Stimulated activated naive CD8-positive, alpha-beta T cell treated with anti-CD3 and anti-CD28 coated beads, Interleukin-15, Interleukin-2, amounts not matched to agents 100 ng/mL and 50 ng/mL, for 24 hours (primary cell): ENCODE measurements at regions not wholly inside any gene's neighbourhood (a gene's known extent, or its start where the extent isn't known, plus 50 kb on each side); places are given as distances from the start of the nearest gene placed in this dataset.
"Not testable (repeated sequence)": the region's sequence is repeated elsewhere in the genome, so short reads cannot be mapped to it uniquely, and the experiment has no call there.

Source experiments
- H3K27ac Mint-ChIP-seq: one replicate; pipeline ENCODE4 v1.8.0; 2021; ENCODE audit warnings: mild to moderate bottlenecking, mixed read lengths
- H3K27me3 Mint-ChIP-seq: one replicate; pipeline ENCODE4 v1.8.0; 2021; ENCODE audit warnings: mixed read lengths
- H3K36me3 Mint-ChIP-seq: one replicate; pipeline ENCODE4 v1.8.0; 2021; ENCODE audit warnings: low read depth, mixed read lengths
- H3K4me1 Mint-ChIP-seq: one replicate; pipeline ENCODE4 v1.8.0; 2021; ENCODE audit warnings: low read depth, mixed read lengths
- H3K4me3 Mint-ChIP-seq: one replicate; pipeline ENCODE4 v1.8.0; 2021; ENCODE audit warnings: mild to moderate bottlenecking, mixed read lengths
- H3K9me3 Mint-ChIP-seq: one replicate; pipeline ENCODE4 v1.8.0; 2021; ENCODE audit warnings: mixed read lengths

DNA sequence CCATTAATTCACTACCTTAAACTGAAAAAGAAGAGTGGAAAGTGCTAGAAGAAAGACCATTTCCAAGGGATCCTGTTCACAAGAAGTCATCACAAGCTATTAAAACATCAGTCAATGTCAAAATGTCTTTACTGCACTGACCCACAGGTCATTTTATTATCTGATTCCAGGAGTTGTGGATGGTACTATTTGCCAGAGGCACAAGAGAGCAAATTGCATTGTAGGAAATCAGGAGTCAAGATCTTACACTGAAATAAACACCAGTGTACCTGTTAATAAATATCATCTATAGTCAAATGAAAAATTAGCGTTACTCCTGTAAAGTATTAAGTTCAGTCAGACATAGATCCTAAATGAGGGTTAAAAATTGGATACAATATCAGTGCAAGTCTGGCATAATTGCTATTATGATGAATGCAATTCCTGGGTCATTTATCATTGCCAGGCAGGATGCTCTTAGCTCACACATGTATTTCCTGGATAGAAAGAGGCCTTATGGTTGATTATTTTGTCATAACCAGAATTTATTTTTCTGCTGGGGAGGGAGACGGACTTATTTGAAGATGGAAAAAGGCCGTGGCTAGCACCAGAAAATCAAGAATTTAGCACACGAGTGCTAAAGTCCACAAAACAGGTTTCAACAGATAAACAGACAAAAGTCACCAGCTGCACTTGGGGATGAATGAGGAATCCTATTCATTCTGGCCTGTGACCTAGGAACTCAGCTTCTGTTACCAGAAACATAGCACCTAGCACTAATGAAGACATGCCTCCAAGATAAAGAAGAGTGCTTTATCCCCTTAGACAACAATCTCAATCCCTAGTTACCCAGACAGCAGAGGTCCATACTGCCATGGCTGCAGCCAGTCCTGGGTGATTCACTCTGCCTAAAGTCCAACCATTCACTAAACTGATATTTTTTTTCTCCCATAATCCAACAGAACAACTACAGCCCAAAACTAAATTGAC, 683.1 kb upstream of the POM121L12 start:
- H3K4me1 Mint-ChIP-seq, result no peaks in the 10 kb centered on the region
- H3K27ac Mint-ChIP-seq, result no peak overlapping the region
- H3K9me3 Mint-ChIP-seq, result peaks cover 26% of the 10 kb centered on the region
- no peak overlapping the region for H3K4me3 Mint-ChIP-seq
- H3K27me3 Mint-ChIP-seq, result no peaks in the 10 kb centered on the region
- H3K36me3 Mint-ChIP-seq, result no peaks in the 10 kb centered on the region

DNA sequence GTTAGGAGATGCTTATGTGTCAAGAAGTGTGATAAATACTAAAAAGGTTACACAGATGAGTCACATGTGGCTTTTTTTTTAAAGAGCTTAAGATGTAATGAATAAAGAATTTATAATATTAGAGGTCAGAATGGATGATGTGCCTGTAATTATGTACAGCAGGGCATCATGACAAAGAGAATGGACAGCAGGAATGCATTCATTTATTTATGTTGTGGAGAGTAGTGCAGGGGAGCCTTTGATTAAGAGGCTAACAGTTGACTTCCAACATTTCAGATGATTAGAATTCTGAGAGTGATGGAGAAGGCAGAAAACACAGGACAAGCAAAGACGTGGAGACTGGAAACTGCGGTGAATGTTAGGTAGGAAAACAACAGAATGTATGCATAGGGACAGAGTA, 691.4 kb upstream of the POM121L12 start:
- no peaks in the 10 kb centered on the region for H3K36me3 Mint-ChIP-seq
- H3K27ac Mint-ChIP-seq, result no peak overlapping the region
- no peaks in the 10 kb centered on the region for H3K27me3 Mint-ChIP-seq
- peaks cover 10% of the 10 kb centered on the region for H3K9me3 Mint-ChIP-seq
- H3K4me3 Mint-ChIP-seq, result no peak overlapping the region
- H3K4me1 Mint-ChIP-seq, result no peaks in the 10 kb centered on the region

DNA sequence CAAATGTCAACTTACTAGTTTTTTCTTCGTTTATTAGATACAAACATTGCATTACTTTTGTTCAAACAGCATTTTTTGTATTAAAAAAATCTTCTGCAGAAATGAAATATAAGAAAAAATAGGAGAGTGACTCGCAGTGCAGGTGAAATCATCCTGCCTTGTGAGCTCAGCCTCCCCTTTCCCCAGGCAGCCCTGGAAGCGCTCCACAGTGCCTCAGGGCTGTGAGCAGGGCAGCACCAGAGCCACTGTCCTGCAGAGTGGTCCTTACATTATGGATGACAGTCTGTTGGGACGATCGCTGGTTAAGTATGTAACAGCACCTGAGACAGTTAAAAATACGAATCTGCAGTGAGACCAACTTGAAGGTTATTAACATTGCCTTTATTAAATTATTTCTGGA, 695.4 kb upstream of the POM121L12 start:
- Mint-ChIP-seq H3K27me3 (no peaks in the 10 kb centered on the region), H3K27ac (no peak overlapping the region), H3K9me3 (peaks cover 3% of the 10 kb centered on the region), H3K36me3 (no peaks in the 10 kb centered on the region), H3K4me1 (no peaks in the 10 kb centered on the region), H3K4me3 (no peak overlapping the region)

DNA sequence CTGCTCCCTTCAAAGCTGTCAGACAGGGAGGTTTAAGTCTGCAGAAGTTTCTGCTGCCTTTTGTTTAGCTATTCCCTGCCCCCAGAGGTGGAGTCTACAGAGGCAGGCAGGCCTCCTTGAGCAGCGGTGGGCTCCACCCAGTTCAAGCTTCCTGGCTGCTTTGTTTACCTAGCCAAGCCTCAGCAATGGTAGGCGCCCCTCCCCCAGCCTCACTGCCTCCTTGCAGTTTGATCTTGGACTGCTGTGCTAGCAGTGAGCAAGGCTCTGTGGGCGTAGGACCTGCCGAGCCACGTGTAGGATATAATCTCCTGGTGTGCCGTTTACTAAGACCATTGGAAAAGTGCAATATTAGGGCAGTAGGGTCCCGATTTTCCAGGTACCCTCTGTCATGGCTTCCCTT, 707.1 kb upstream of the POM121L12 start:
- H3K27me3 Mint-ChIP-seq, H3K27ac Mint-ChIP-seq, H3K4me3 Mint-ChIP-seq, H3K4me1 Mint-ChIP-seq, H3K36me3 Mint-ChIP-seq: not testable (repeated sequence)
- H3K9me3 Mint-ChIP-seq, result peaks cover 21% of the 10 kb centered on the region

DNA sequence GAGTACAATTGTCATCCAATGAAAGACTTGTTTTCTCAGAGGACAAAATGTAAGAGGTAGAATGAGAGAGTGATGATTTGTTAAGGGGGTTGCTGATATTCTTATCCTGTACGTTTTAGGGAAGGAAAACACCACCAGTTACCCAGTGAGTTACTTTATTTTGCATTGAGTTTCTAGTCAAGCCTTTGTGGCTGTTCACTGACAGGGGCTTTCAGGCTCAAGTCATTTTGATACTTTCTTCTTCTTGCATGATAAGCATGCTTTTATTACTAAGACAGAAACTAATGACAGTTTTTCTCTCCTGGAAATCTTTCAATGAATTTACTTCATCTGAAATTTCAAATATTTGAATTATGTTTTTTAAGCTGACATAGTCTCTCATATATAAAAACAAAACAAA, 710.2 kb upstream of the POM121L12 start:
- Mint-ChIP-seq H3K4me1 (no peaks in the 10 kb centered on the region), H3K27ac (no peak overlapping the region), H3K36me3 (no peaks in the 10 kb centered on the region), H3K27me3 (no peaks in the 10 kb centered on the region), H3K4me3 (no peak overlapping the region), H3K9me3 (peaks cover 21% of the 10 kb centered on the region)

DNA sequence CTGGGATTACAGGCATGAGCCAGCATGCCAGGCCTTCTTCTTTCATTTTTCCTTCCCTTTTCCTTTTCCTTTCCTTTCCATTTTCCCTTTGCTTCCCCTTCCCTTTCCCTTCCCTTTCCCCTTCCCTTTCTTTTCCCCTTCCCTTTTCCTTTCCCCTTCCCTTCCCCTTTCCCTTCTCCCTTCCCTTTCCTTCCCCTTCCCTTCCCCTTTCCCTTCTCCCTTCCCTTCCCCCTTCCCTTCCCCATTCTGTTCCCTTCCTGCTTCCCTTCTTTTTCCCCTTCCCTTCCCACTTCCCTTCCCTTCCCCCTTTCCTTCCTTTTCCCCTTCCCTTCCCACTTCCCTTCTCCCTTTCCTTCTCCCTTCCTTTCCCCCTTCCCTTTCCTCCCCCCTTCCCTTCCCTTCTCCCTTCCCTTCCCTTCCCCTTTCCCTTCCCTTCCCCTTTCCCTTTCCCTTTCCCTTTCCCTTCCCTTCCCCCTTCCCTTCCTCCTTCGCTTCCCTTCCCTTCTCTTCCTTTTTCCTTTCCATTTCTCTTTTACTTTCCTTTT, 712.2 kb upstream of the POM121L12 start:
- Mint-ChIP-seq H3K27ac (no peak overlapping the region), H3K27me3 (no peaks in the 10 kb centered on the region)

DNA sequence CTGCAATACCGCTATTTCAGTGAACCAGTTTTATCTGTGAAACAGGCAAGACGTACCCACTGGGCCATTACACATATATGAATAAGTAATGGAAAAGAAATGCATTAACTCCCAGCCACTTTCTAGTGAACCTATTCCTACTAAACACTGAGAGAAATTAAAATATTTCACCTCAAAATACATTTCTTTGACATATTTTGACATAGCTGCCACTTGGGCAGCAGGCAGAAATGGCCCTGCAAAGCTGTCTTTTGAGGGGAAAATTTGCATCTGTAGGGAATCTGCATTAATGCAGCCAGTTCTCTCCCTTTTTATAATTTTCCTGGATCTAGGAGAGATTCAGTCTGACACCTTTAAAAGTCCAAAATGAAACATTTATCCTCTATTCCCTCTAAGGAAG, 714.8 kb upstream of the POM121L12 start:
- peaks cover 17% of the 10 kb centered on the region for H3K9me3 Mint-ChIP-seq
- no peak overlapping the region for H3K4me3 Mint-ChIP-seq
- H3K36me3 Mint-ChIP-seq, result no peaks in the 10 kb centered on the region
- no peak overlapping the region for H3K27ac Mint-ChIP-seq
- H3K4me1 Mint-ChIP-seq, result no peaks in the 10 kb centered on the region
- H3K27me3 Mint-ChIP-seq, result no peaks in the 10 kb centered on the region

More for the DNA sequence above, 712.2 kb upstream of the POM121L12 start:
- Mint-ChIP-seq H3K4me1 (no peaks in the 10 kb centered on the region), H3K36me3 (no peaks in the 10 kb centered on the region), H3K9me3 (peaks cover 19% of the 10 kb centered on the region), H3K4me3 (no peak overlapping the region)

DNA sequence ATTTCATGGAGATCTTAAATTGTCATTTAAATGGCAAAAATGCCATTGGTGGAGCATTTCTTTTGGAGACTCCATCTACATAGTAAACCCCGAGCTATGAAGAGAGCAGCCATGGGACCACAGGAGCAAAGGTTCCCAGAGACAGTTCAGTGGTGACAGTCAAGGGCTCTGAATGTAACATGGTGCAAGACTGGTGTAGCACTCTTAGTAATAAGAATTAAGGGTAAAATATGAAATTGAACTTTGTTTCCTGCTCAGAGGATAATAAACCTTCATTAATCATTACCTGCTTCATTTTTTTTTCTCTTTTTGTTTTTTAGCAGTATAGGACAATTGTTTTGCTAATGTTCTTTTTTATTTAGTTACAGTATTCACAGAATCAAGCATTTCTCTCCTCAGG, 717.5 kb upstream of the POM121L12 start:
- H3K27me3 Mint-ChIP-seq, result no peaks in the 10 kb centered on the region
- no peaks in the 10 kb centered on the region for H3K4me1 Mint-ChIP-seq
- no peak overlapping the region for H3K27ac Mint-ChIP-seq
- H3K36me3 Mint-ChIP-seq, result no peaks in the 10 kb centered on the region
- no peak overlapping the region for H3K4me3 Mint-ChIP-seq
- peaks cover 16% of the 10 kb centered on the region for H3K9me3 Mint-ChIP-seq

DNA sequence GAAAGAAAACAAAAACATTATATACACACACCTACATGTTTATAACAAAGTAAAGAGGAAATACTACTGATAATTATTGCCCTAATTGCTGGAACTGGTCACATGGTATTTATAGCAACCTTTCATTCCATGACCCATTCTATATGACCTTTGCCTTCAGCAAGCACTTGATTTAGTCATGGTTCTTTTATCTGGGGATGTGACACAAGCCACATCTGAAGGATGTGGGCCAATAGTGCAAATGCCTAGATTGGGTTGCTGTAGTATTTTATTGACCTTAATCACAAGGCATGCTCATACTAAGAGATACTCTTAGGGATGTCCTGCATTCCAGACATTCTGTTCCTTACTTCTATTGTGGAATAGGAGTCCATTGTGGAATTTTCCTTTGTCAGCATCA, 723.5 kb upstream of the POM121L12 start:
- H3K27me3 Mint-ChIP-seq, result no peaks in the 10 kb centered on the region
- no peak overlapping the region for H3K4me3 Mint-ChIP-seq
- H3K9me3 Mint-ChIP-seq, result peaks cover 13% of the 10 kb centered on the region
- no peaks in the 10 kb centered on the region for H3K4me1 Mint-ChIP-seq
- H3K27ac Mint-ChIP-seq, result no peak overlapping the region
- no peaks in the 10 kb centered on the region for H3K36me3 Mint-ChIP-seq

DNA sequence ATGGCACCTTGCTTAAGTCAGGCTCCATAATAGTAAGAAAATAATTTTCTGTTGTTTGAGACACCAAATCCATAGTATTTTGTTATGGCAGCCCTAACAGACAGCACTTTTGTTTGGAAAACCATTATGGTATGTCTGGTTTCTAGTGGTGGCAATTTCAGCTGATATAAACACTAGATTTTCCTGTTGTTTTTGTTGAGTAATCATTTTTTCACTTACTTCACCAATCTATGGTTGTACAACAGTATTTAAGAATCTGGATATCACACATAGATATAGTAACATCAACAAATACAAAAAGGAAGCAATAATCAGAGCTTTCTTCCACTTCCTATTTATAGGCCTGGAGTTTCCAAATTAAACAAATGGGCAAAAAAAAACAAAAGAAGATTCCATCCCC, 725.8 kb upstream of the POM121L12 start:
- Mint-ChIP-seq H3K9me3 (peaks cover 5% of the 10 kb centered on the region), H3K27ac (no peak overlapping the region), H3K4me3 (no peak overlapping the region), H3K27me3 (no peaks in the 10 kb centered on the region), H3K36me3 (no peaks in the 10 kb centered on the region), H3K4me1 (no peaks in the 10 kb centered on the region)

DNA sequence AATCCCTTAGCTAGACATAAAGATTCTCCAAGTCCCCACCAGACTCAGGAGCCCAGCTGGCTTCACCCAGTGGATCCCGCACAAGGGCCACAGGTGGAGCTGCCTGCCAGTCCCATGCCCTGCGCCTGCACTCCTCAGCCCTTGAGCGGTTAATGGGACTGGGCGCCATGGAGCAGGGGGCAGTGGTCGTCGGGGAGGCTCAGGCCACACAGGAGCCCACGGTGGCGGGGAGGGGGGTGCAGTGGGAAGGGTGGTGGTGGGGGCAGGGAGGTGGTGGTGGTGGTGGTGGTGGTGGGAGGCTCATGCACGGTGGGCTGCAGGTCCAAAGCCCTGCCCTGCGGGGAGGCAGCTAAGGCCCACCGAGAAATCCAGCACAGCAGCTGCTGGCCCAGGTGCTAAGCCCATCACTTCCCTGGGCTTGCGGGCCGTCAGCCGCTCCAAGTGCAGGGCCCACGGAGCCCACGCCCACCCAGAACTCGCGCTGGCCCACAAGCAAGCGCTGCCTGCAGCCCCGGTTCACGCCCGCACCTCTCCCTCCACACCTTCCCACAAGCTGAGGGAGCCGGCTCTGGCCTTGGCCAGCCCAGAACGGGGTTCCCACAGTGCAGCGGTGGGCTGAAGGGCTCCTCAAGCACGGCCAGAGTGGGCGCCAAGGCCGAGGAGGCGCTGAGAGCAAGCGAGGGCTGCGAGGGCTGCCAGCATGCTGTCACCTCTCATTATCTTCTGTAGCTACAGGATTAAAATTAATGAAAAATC, 732.5 kb upstream of the POM121L12 start:
- H3K9me3 Mint-ChIP-seq, result peaks cover 11% of the 10 kb centered on the region

DNA sequence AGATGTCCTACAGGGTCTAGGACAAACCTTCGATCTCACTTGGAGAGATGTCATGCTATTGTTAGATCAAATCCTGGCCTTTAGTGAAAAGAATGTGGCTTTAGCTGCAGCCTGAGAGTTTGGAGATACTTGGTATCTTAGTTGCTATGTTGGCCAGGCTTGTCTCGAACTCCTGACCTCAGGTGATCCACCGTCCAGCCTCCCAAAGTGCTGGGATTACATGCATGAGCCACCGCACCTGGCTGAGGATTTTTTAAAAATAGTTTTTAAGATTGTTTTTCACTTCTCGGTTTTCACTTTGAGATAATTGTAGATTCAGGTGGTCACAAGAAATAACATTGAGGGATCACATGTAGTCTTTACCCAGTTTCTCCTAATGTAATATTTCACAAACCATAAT, 738.3 kb upstream of the POM121L12 start:
- no peak overlapping the region for H3K4me3 Mint-ChIP-seq
- no peak overlapping the region for H3K27ac Mint-ChIP-seq
- H3K9me3 Mint-ChIP-seq, result peaks cover 19% of the 10 kb centered on the region
- H3K4me1 Mint-ChIP-seq, result no peaks in the 10 kb centered on the region
- H3K36me3 Mint-ChIP-seq, result no peaks in the 10 kb centered on the region
- no peaks in the 10 kb centered on the region for H3K27me3 Mint-ChIP-seq

More for the DNA sequence above, 732.5 kb upstream of the POM121L12 start:
- Mint-ChIP-seq H3K4me1 (no peaks in the 10 kb centered on the region), H3K4me3 (no peak overlapping the region), H3K36me3 (no peaks in the 10 kb centered on the region), H3K27ac (no peak overlapping the region), H3K27me3 (no peaks in the 10 kb centered on the region)

DNA sequence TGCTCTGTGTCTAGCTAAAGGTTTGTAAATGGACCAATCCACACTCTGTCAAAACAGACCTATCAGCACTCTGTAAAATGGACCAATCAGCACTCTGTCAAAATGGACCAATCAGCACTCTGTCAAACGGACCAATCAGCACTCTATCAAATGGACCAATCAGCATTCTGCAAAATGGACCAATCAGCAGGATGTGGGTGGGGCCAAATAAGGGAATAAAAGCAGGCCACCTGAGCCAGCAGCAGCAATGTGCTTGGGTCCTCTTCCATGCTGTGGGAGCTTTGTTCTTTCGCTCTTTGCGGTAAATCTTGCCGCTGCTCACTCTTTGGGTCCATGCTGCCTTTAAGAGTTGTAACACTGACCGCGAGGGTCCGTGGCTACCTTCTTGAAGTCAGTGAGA, 740.5 kb upstream of the POM121L12 start:
- Mint-ChIP-seq H3K4me1 (no peaks in the 10 kb centered on the region), H3K4me3 (no peak overlapping the region), H3K27ac (no peak overlapping the region), H3K27me3 (no peaks in the 10 kb centered on the region), H3K36me3 (no peaks in the 10 kb centered on the region), H3K9me3 (peaks cover 11% of the 10 kb centered on the region)

DNA sequence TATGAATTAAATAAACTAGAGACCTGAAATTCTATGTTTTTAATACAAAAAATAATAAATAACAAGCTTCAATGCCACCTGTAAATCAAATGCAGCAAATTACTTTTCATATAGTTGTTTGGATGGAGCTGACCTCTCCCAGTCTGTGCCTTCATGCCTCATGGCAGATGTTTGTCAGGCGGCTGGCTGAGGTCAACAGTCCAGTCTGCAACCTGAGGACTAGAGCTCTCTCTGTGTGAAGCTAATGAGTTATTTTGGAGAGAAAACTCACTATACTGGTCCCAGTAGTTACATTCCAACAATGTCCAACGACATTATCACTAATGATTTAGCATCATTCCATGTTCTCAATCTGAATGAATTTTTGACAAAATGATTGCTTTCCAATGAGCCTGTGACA, 746.2 kb upstream of the POM121L12 start:
- Mint-ChIP-seq H3K4me3 (no peak overlapping the region), H3K36me3 (no peaks in the 10 kb centered on the region), H3K4me1 (no peaks in the 10 kb centered on the region), H3K9me3 (peaks cover 10% of the 10 kb centered on the region), H3K27me3 (no peaks in the 10 kb centered on the region), H3K27ac (no peak overlapping the region)

DNA sequence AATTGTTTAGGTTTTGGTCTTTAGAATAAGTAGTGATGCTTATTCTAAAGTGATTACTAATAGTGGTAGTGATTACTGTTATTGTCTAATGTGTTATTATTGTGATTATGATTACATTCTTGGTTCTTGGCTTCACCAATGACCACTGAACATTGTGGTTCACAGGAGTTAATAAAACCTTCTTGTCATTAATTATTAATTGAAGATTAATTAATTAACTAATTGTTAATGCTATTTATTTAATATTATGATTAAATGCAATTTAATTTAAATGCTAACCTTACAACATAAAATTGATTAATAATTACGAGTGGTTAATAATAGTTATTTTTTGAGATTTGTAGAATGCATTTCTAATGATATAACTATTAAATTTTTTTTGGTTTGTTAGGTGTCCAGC, 747.7 kb upstream of the POM121L12 start:
- no peaks in the 10 kb centered on the region for H3K27me3 Mint-ChIP-seq
- H3K27ac Mint-ChIP-seq, result no peak overlapping the region
- H3K9me3 Mint-ChIP-seq, result peaks cover 12% of the 10 kb centered on the region
- H3K4me3 Mint-ChIP-seq, result no peak overlapping the region
- H3K36me3 Mint-ChIP-seq, result no peaks in the 10 kb centered on the region
- no peaks in the 10 kb centered on the region for H3K4me1 Mint-ChIP-seq
